HG02973 (cell line): ENCODE measurements at regions not wholly inside any gene's neighbourhood (a gene's known extent, or its start where the extent isn't known, plus 50 kb on each side); places are given as distances from the start of the nearest gene placed in this dataset.
"Not testable (repeated sequence)": the region's sequence is repeated elsewhere in the genome, so short reads cannot be mapped to it uniquely, and the experiment has no call there.

Source experiments
- ATAC-seq: cut with Tn5 transposase; IDR thresholded peaks from one replicate; pipeline ENCODE4 v1.9.1; 2021; ENCODE audit warnings: moderate library complexity; ENCODE audit not compliant: unreplicated experiment

- ATAC-seq: no peak
Observed at GRCh38 chr7:124643311-124643811, 122.2 kb downstream of the GPR37 start.

- ATAC-seq: no peak
Observed at GRCh38 chr7:124635416-124635815, 130.2 kb downstream of the GPR37 start.

GRCh38 chr7:124633740-124634139 is 131.9 kb downstream of the GPR37 start:
- no peak for ATAC-seq

GRCh38 chr7:124630395-124630794 is 135.2 kb downstream of the GPR37 start:
- no peak for ATAC-seq

- no peak for ATAC-seq
Observed at GRCh38 chr7:124618871-124619270, 146.7 kb downstream of the GPR37 start.

GRCh38 chr7:124618051-124618450 is 147.5 kb downstream of the GPR37 start:
- not testable (repeated sequence) for ATAC-seq

- no peak for ATAC-seq
Observed at GRCh38 chr7:124603066-124603465, 162.5 kb downstream of the GPR37 start.

GRCh38 chr7:124597509-124597908 is 168.1 kb downstream of the GPR37 start:
- ATAC-seq: no peak

- no peak for ATAC-seq
Observed at GRCh38 chr7:124596881-124597280, 168.7 kb downstream of the GPR37 start.

GRCh38 chr7:124590814-124591213 is 174.8 kb downstream of the GPR37 start:
- no peak for ATAC-seq

GRCh38 chr7:124577256-124577655 is 188.3 kb downstream of the GPR37 start:
- ATAC-seq: no peak

GRCh38 chr7:124575176-124575575 is 190.4 kb downstream of the GPR37 start:
- ATAC-seq: no peak

- ATAC-seq: no peak
Observed at GRCh38 chr7:124570558-124570957, 195.0 kb downstream of the GPR37 start.

- no peak for ATAC-seq
Observed at GRCh38 chr7:124566583-124566982, 199.0 kb downstream of the GPR37 start.

- no peak for ATAC-seq
Observed at GRCh38 chr7:124557587-124557986, 208.0 kb downstream of the GPR37 start.

GRCh38 chr7:124557101-124557500 is 208.5 kb downstream of the GPR37 start:
- ATAC-seq: no peak

- ATAC-seq: no peak
Observed at GRCh38 chr7:124553502-124553901, 212.1 kb downstream of the GPR37 start.

GRCh38 chr7:124552217-124552616 is 213.4 kb downstream of the GPR37 start:
- ATAC-seq: no peak

- no peak for ATAC-seq
Observed at GRCh38 chr7:124550036-124550435, 215.6 kb downstream of the GPR37 start.

- ATAC-seq: no peak
Observed at GRCh38 chr7:124542476-124542875, 223.1 kb downstream of the GPR37 start.

GRCh38 chr7:124536156-124536762 is 229.3 kb downstream of the GPR37 start:
- ATAC-seq: no peak

GRCh38 chr7:124532166-124532565 is 233.4 kb downstream of the GPR37 start:
- ATAC-seq: no peak

GRCh38 chr7:124516911-124517310 is 248.7 kb downstream of the GPR37 start:
- ATAC-seq: no peak
